HG03469 (cell line): ENCODE measurements at regions not wholly inside any gene's neighbourhood (a gene's known extent, or its start where the extent isn't known, plus 50 kb on each side); places are given as distances from the start of the nearest gene placed in this dataset.

Experiments
- ATAC-seq: cut with Tn5 transposase; IDR thresholded peaks from one replicate; pipeline ENCODE4 v1.9.1; 2021; ENCODE audit warnings: mild to moderate bottlenecking, moderate library complexity, moderate number of reproducible peaks; ENCODE audit not compliant: unreplicated experiment

GRCh38 chr5:125399885-125400284, 653.4 kb upstream of the ZNF608 start:
- no peak for ATAC-seq

- no peak for ATAC-seq
These were observed 655.5 kb upstream of the ZNF608 start for GRCh38 chr5:125401724-125402622.

GRCh38 chr5:125402787-125403186, 656.3 kb upstream of the ZNF608 start:
- ATAC-seq, result no peak

DNA sequence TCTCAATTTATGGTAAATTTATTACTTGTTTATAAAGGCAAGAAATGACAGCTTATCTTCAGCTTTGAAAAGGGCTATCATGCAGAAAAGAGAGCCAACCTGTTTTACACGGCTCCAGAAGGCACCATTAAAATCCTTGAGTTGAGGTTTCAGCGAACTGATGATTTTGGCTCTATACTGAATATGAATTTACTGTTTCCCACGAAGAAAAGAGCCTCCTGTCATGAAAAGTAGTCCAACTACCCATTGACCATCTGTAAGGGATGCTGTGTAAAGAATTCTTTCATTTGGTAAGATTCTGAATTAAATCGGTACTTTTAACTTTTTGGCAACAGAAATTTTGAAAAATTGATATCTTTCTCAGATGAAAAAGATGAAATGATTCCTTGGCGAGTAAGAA, 657.6 kb upstream of the ZNF608 start:
- ATAC-seq, result no peak

GRCh38 chr5:125408448-125409233, 662.2 kb upstream of the ZNF608 start:
- peak; percentile 33 for ATAC-seq

DNA sequence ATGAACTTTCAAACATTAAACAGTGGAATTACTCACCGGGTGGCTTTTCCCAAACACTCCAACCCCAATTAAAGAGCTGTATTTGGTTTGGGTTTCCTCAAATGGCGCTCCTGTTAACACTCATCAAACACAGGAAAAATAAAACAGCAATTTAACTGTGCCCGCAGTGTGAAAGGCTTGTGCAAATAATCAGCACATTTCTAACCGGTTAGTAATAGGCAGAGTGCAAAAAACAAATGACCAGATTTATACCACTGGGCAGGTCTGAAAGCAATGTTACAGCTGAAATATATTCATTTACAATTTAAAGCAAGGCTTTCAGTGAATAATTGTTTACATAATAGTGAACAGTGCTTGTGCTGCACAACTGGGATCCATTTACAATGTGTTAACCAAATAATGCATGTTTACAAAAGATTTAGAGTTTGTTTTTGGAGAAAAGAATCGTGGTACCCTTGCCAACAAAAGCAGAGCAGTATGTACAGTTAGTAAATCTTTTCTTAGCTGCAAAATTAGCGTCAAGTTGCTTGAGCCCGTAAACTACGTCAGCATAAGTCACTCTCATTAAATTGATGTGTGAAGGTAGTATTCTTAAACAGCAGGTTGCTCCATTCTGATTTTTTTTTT, 662.9 kb upstream of the ZNF608 start:
- ATAC-seq, result no peak

DNA sequence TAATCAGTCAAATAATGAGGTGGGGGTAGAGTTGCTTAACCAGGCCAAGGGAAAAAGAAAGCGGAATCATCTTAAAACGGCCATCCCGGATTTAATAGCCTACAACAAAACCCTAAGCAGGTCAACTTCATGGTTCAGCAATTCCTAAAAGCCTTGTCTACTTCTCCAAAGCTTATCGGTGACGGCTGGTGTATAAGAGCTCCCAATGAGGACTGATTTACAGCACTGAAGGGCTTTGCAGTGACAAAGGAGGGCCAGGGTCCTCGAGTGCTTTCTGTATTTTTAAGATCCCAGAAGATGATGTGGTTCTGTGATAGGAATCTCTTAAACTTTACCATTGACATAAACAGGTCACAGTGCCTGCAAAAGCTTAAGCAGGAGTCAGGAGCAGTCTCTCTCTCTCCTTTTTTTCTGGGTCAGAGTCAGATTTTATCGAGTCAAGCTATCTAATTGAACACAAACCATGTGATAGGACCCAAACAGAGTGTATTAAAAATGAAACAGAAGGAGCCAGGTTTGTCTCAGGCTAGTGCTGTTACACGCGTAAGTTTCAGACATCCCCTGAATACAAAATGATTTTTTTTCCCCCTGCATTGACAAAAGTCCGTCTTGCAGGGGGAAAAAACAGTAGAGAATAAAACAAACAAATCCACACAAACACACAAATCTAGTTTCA, 663.6 kb upstream of the ZNF608 start:
- ATAC-seq, result no peak

DNA sequence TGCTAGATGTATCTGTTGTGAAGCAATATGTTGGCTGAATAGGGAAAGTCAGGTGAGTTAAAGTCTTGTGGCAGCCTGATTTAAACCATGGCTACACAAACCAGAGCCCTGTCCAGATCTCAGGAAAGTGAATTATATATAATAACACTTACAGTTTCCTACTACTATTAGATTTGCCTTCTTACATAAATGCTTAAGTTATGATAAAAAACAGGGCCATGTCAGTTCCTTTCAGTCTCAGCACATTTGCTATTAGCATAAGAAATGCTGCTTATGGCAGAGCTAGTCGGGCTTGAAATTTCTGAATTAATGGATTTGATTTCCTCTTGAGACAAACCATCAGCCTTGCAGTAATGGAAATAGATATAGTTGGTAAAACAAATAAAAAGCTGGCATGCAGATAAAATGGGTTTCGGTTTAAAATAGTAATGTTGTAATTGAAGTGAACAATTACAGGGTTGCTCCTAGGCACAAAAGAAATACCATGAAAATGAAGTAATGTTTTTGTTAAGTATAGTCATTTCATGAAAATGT, 664.2 kb upstream of the ZNF608 start:
- no peak for ATAC-seq

DNA sequence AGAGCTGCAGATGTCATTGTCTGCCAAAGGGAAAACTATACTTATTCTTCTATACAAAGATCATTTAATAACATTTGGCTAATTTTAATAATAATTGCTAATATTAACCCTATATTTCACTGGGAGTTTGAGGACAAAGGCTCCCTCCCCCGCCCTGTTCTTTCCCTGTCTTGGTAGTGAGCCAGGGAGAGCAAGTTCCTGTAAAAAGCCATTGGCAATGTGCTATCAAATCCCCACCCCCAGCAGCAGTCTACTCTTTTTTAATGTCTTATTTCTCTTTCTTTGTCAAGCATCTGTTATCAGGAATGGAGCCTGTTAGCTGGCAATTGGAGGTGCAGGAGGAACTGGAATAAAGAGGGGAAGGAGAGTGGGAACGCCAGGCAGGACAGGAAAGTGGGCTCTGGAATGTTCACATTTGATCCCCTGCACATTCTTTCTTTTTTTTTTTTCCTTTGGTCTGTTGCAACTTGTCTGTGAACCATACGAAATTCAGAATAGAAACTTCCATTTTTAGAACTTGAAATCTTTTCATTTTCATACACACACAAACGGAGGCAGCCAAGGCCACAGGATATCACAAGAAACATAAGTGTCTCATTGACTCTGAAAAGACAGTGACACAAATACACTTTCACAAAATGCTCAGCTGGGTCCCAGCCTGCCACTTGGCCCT, 664.8 kb upstream of the ZNF608 start:
- peak; percentile 33 for ATAC-seq

GRCh38 chr5:125411744-125412560, 665.5 kb upstream of the ZNF608 start:
- peak; percentile 42 for ATAC-seq

DNA sequence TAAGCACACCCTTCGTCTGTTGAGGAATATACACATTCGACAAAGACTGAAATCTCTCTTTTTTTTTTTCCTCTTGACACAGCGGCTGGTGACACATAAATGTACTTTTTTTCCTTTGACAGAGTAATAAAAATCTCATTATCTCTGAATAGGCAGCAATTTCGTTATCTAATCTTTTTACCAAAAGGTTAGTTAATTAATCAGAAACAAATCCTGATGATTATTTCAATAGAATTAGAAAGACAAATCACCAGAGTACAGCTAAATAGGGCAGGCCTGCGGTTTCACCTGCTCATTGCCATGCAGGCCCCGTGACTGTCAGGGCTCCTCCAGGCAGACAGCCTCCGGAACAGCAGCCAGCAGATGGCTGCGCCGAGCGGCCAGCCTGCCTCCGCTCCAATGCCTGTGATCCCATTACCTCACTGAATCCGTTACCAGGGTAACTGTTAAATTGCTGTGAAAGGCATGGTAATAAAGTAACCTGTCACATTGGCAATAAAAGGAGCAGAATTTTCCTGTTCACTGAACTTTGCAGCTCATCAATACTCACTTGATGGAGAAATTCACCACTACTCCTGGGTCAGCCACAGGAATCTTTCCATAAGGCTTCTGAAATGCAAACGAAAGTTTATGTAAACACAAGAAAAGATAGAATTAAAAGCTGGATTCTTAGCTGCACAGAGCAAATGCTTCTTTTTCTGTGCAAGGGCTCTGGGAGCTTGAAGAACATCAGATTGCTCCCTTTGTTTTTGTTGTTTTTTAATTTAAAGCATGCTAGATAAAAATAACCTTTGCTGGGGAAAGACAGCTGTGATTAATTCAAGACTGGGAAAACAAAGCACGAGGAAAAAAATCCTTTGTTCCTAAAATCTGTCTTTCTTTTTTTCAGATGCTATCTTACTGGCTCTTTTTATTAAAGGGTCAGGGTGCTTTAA, 666.4 kb upstream of the ZNF608 start:
- ATAC-seq, result peak; percentile 35

DNA sequence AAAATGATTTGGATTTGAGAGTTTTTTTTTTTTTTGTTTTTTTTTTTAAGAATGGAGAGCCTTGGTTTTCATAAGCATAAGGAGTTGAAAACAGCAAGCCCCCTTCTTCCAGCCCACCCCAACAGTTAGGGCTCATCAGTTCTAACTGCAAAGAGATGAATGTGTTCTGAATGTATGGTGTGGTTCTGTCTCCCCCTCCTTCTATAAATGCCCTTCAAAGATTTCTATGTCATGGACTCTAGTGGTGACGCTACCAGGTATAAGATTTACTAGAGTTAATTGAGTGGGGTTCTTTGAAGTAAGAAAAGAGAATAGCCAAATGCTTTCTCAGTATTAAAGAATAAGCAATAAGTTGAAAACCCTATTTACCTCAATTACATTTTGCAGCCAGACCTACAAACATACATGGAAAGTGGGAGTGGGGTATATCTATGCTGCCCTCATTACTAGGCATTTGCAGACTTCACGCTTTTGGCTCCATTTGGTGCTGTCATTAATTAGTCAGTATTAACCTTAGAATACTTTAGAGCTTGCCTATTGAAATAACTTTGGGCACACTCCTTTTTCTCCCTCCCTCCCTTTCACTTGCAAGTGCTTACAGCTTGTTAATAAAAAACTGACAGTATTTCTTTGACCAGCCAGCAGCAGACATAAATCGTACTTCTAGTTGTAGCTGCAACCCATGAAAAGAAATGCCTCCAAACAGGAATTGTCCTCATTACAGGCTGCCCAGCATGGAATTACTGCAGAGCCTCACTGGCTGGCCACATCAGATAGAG, 667.2 kb upstream of the ZNF608 start:
- no peak for ATAC-seq

- ATAC-seq, result no peak
These were observed 668.7 kb upstream of the ZNF608 start for GRCh38 chr5:125415126-125415525.

DNA sequence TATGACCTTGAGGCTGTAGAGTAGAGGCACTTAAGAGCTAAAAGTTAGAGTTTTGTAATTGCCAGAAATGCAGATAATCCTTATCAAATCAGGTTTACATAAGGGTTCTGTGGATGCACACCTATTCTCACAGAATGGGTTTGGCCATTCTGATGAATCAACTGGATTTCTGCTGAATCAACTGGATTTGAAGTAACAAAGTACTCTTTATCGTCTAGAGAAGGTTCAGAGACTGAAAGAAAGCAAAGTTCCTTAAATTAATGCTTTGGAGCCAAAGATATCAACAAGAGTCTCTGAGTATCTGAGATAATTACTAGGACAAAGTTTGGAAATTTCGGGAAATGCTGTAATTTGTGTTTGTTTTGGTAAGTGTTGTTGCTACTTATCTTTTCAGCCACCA, 669.6 kb upstream of the ZNF608 start:
- no peak for ATAC-seq

DNA sequence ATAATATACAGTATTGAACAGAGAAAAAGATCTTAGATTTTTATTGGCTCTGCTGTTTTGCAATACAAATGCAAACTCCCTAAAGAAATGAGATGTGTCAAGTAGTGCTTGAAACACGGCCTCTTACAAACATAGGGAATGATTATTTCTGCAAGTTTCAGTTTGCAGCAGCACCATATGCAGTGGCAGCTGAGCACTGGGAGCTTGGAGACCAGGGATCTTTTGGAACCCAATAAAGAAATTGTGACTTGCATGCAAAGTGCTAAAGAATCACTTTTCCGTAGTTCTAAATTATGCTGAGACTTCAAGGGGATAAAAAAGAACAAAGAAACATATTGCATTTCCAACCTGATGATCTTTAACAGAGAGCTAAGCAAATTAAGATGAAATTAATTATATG, 674.6 kb upstream of the ZNF608 start:
- ATAC-seq, result no peak

DNA sequence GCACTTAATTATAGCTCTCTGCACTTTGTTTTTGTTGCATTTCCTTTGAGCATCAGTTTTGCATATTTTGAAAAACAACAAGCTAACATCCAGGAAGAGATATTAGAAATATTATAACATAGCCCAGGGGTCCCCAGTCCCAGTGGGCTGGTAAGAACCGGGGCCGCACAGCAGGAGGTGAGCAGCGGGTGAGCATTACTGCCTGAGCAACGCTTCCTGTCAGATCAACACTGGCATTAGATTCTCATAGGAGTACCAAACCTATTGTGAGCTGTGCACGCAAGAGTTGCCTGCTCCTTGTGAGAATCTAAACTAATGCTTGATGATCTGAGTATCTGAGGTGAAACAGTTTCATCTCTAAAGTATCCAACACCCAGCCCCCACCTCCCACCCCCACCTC, 675.9 kb upstream of the ZNF608 start:
- no peak for ATAC-seq

GRCh38 chr5:125424402-125425141, 678.1 kb upstream of the ZNF608 start:
- ATAC-seq, result no peak
